ENCODE measurements at regions not wholly inside any gene's neighbourhood (a gene's known extent, or its start where the extent isn't known, plus 50 kb on each side); places are given as distances from the start of the nearest gene placed in this dataset.

- TF ChIP-seq CTCF (IDR thresholded peaks at IDR 0.05), result no peak
- no peak for TF ChIP-seq POLR2A (IDR thresholded peaks at IDR 0.05)
- no peak for TF ChIP-seq POLR2AphosphoS5 (IDR thresholded peaks at IDR 0.05)
- no peak for TF ChIP-seq EP300 (IDR thresholded peaks at IDR 0.05)
These were observed 64.4 kb upstream of the CFAP126 start for GRCh38 chr1:161432091-161432490.

All from upper lobe of left lung (tissue), 4 donors.